ENCODE measurements at regions not wholly inside any gene's neighbourhood (a gene's known extent, or its start where the extent isn't known, plus 50 kb on each side); places are given as distances from the start of the nearest gene placed in this dataset.

- Histone ChIP-seq H3K27me3 (ENCODE audit: control insufficient read depth, insufficient read depth, low read length) (no peaks in the 10 kb centered on the region), H3K36me3 (ENCODE audit: control insufficient read depth in 2 of 3, insufficient read depth in 3 of 3, low read length in 3 of 3) (no peaks in the 10 kb centered on the region), H3K9ac (ENCODE audit: low read length in 3 of 3) (no peak overlapping the region), H3K9me3 (ENCODE audit: control insufficient read depth in 2 of 3, insufficient read depth in 1 of 3, low read length in 3 of 3) (no peaks in the 10 kb centered on the region), H3K4me3 (ENCODE audit: low read length in 3 of 3) (no peak overlapping the region), H3K27ac (ENCODE audit: low read depth in 2 of 2, low read length in 2 of 2) (no peak overlapping the region), H3K4me1 (ENCODE audit: control insufficient read depth in 2 of 3, insufficient read depth in 2 of 3, low read depth in 1 of 3, low read length in 3 of 3) (no peaks in the 10 kb centered on the region)
- intact Hi-C loops (cut with DNase I) = no loop called here
- TF ChIP-seq CTCF (IDR thresholded peaks at IDR 0.05; ENCODE audit: borderline replicate concordance, extremely low read depth, insufficient read depth) = no peak
- DNase-seq = peak in 1 of 5 donors; percentile 8
- no peak for FAIRE-seq
These were observed 836.6 kb upstream of the SOX9 start for GRCh38 chr17:71284032-71284755.

GRCh38 chr17:71286625-71287024 lies 834.2 kb upstream of the SOX9 start:
- H3K27me3 ChIP-seq (ENCODE audit: control insufficient read depth, insufficient read depth, low read length) = no peaks in the 10 kb centered on the region
- H3K9me3 ChIP-seq (ENCODE audit: control insufficient read depth in 2 of 3, insufficient read depth in 1 of 3, low read length in 3 of 3) = no peaks in the 10 kb centered on the region
- intact Hi-C loops (cut with DNase I) = no loop called here
- no peak for FAIRE-seq
- no peaks in the 10 kb centered on the region for H3K36me3 ChIP-seq (ENCODE audit: control insufficient read depth in 2 of 3, insufficient read depth in 3 of 3, low read length in 3 of 3)
- no peak overlapping the region for H3K27ac ChIP-seq (ENCODE audit: low read depth in 2 of 2, low read length in 2 of 2)
- H3K4me1 ChIP-seq (ENCODE audit: control insufficient read depth in 2 of 3, insufficient read depth in 2 of 3, low read depth in 1 of 3, low read length in 3 of 3) = no peaks in the 10 kb centered on the region
- no peak for DNase-seq
- no peak overlapping the region for H3K9ac ChIP-seq (ENCODE audit: low read length in 3 of 3)
- TF ChIP-seq CTCF (IDR thresholded peaks at IDR 0.05; ENCODE audit: borderline replicate concordance, extremely low read depth, insufficient read depth) = no peak
- no peak overlapping the region for H3K4me3 ChIP-seq (ENCODE audit: low read length in 3 of 3)

GRCh38 chr17:71287071-71287823 lies 833.6 kb upstream of the SOX9 start:
- Histone ChIP-seq H3K27ac (ENCODE audit: low read depth in 2 of 2, low read length in 2 of 2) (no peak overlapping the region), H3K9ac (ENCODE audit: low read length in 3 of 3) (no peak overlapping the region), H3K27me3 (ENCODE audit: control insufficient read depth, insufficient read depth, low read length) (no peaks in the 10 kb centered on the region), H3K36me3 (ENCODE audit: control insufficient read depth in 2 of 3, insufficient read depth in 3 of 3, low read length in 3 of 3) (no peaks in the 10 kb centered on the region), H3K4me3 (ENCODE audit: low read length in 3 of 3) (no peak overlapping the region), H3K4me1 (ENCODE audit: control insufficient read depth in 2 of 3, insufficient read depth in 2 of 3, low read depth in 1 of 3, low read length in 3 of 3) (no peaks in the 10 kb centered on the region), H3K9me3 (ENCODE audit: control insufficient read depth in 2 of 3, insufficient read depth in 1 of 3, low read length in 3 of 3) (no peaks in the 10 kb centered on the region)
- intact Hi-C loops (cut with DNase I) = no loop called here
- DNase-seq = peak in 4 of 5 donors; percentile 13 to 61 (median 23)
- FAIRE-seq = no peak
- TF ChIP-seq CTCF (IDR thresholded peaks at IDR 0.05; ENCODE audit: borderline replicate concordance, extremely low read depth, insufficient read depth) = no peak

Measured in kidney (tissue), 13 donors.